Gastroesophageal sphincter (tissue), 3 donors: ENCODE measurements at regions not wholly inside any gene's neighbourhood (a gene's known extent, or its start where the extent isn't known, plus 50 kb on each side); places are given as distances from the start of the nearest gene placed in this dataset.

ENCODE experiments used
- POLR2AphosphoS5 ChIP-seq: sonication (generic); formaldehyde crosslinking; IDR thresholded peaks from one replicate; pipeline ENCODE4 v1.6.1; 2017; ENCODE audit warnings: antibody characterized with exemption
- TF ChIP-seq, protein P1 (sequence below), 4 experiments: fragments of 200-600 bp in 2 of 4; fragments of 450-650 bp in 2 of 4; sonication (generic) in 1 of 4; IDR thresholded peaks; one replicate each; pipeline ENCODE4 v1.5.1; 2017 to 2019; ENCODE audit warnings: antibody characterized with exemption in 4 of 4, mild to moderate bottlenecking in 2 of 4, moderate library complexity in 2 of 4

DNA sequence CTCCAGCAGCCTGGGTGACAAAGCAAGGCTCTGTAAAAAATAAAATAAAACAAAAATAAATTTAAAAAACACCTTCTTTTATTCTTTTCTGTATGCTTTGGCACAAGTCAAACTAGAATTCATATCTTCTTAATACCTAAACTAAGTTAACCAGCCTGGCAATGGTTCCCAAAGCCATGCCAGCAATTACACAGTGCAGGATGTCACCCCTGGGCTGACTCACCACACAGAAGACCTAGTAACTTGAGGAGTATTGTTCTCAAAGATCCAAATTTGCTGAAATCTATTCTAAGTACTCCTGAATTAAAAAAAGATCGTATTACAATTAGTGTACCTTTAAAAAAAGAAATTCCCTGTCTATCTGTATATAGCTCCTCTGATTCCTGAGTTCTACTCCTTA lies 162.7 kb upstream of the SGK1 start:
- TF ChIP-seq, protein P1, sequence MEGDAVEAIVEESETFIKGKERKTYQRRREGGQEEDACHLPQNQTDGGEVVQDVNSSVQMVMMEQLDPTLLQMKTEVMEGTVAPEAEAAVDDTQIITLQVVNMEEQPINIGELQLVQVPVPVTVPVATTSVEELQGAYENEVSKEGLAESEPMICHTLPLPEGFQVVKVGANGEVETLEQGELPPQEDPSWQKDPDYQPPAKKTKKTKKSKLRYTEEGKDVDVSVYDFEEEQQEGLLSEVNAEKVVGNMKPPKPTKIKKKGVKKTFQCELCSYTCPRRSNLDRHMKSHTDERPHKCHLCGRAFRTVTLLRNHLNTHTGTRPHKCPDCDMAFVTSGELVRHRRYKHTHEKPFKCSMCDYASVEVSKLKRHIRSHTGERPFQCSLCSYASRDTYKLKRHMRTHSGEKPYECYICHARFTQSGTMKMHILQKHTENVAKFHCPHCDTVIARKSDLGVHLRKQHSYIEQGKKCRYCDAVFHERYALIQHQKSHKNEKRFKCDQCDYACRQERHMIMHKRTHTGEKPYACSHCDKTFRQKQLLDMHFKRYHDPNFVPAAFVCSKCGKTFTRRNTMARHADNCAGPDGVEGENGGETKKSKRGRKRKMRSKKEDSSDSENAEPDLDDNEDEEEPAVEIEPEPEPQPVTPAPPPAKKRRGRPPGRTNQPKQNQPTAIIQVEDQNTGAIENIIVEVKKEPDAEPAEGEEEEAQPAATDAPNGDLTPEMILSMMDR (IDR thresholded peaks at IDR 0.05) = no peak
- TF ChIP-seq POLR2AphosphoS5 = no peak
